Suprapubic skin (tissue), 3 donors: ENCODE measurements at regions not wholly inside any gene's neighbourhood (a gene's known extent, or its start where the extent isn't known, plus 50 kb on each side); places are given as distances from the start of the nearest gene placed in this dataset.

Experiments used
- CTCF ChIP-seq, 2 donors: fragments of 200-600 bp in 1 of 2; fragments of 450-650 bp in 1 of 2; sonication (generic) in 1 of 2; IDR thresholded peaks; one replicate each; pipeline ENCODE4 v1.5.1; 2016 to 2019; ENCODE audit warnings: antibody characterized with exemption in 2 of 2, mild to moderate bottlenecking in 1 of 2, moderate library complexity in 1 of 2
- POLR2A ChIP-seq, 2 donors: fragments of 450-650 bp; IDR thresholded peaks; one replicate each; pipeline ENCODE4 v1.6.1; 2017; ENCODE audit warnings: antibody characterized with exemption in 2 of 2, mild to moderate bottlenecking in 2 of 2, moderate library complexity in 2 of 2

- TF ChIP-seq CTCF (IDR thresholded peaks at IDR 0.05) (no peak), POLR2A (IDR thresholded peaks at IDR 0.05) (no peak)
These were observed 2148.9 kb upstream of the ACO1 start for GRCh38 chr9:30235564-30235963.
